Ishikawa (cell line): ENCODE measurements at regions not wholly inside any gene's neighbourhood (a gene's known extent, or its start where the extent isn't known, plus 50 kb on each side); places are given as distances from the start of the nearest gene placed in this dataset.

Source experiments
- CEBPB ChIP-seq: IDR thresholded peaks from 2 replicates; pipeline ENCODE4 v1.6.1; 2012
- CREB1 ChIP-seq: IDR thresholded peaks from 2 replicates; pipeline ENCODE4 v1.6.1; 2012; ENCODE audit warnings: low read depth
- EGR1 ChIP-seq: IDR thresholded peaks from 2 replicates; pipeline ENCODE4 v1.6.1; 2012
- EP300 ChIP-seq: IDR thresholded peaks from 2 replicates; pipeline ENCODE4 v1.6.1; 2012; ENCODE audit warnings: borderline replicate concordance
- FOXM1 ChIP-seq: IDR thresholded peaks from 2 replicates; pipeline ENCODE4 v1.6.1; 2012; ENCODE audit warnings: low read depth, borderline replicate concordance
- MAX ChIP-seq: IDR thresholded peaks from 2 replicates; pipeline ENCODE4 v1.6.1; 2012
- NFIC ChIP-seq: IDR thresholded peaks from 2 replicates; pipeline ENCODE4 v1.6.1; 2012
- RAD21 ChIP-seq: IDR thresholded peaks from 2 replicates; pipeline ENCODE4 v1.6.1; 2012; ENCODE audit warnings: low read depth
- REST ChIP-seq: IDR thresholded peaks from 2 replicates; pipeline ENCODE4 v1.6.1; 2012; ENCODE audit warnings: low read depth, mild to moderate bottlenecking
- TAF1 ChIP-seq: IDR thresholded peaks from 2 replicates; pipeline ENCODE4 v1.6.1; 2012; ENCODE audit warnings: low read depth, mild to moderate bottlenecking
- TCF12 ChIP-seq: IDR thresholded peaks from 2 replicates; pipeline ENCODE4 v1.6.1; 2012; ENCODE audit warnings: low read depth
- TEAD4 ChIP-seq: IDR thresholded peaks from 2 replicates; pipeline ENCODE4 v1.6.1; 2012
- USF1 ChIP-seq: IDR thresholded peaks from 2 replicates; pipeline ENCODE4 v1.6.1; 2012
- YY1 ChIP-seq: IDR thresholded peaks from 2 replicates; pipeline ENCODE4 v1.6.1; 2012; ENCODE audit warnings: low read depth
- ZBTB7A ChIP-seq: IDR thresholded peaks from 2 replicates; pipeline ENCODE4 v1.6.1; 2012; ENCODE audit warnings: low read depth

- TF ChIP-seq TEAD4 (no peak), EGR1 (no peak), NFIC (no peak), EP300 (no peak), MAX (no peak), USF1 (no peak), FOXM1 (no peak)
These were observed 388.5 kb upstream of the UBE2E3 start for GRCh38 chr2:180591947-180592346.

- no peak for TF ChIP-seq FOXM1
- TF ChIP-seq USF1, result no peak
- TF ChIP-seq TCF12, result no peak
- TF ChIP-seq NFIC, result no peak
These were observed 396.8 kb upstream of the UBE2E3 start for GRCh38 chr2:180583441-180584140.

DNA sequence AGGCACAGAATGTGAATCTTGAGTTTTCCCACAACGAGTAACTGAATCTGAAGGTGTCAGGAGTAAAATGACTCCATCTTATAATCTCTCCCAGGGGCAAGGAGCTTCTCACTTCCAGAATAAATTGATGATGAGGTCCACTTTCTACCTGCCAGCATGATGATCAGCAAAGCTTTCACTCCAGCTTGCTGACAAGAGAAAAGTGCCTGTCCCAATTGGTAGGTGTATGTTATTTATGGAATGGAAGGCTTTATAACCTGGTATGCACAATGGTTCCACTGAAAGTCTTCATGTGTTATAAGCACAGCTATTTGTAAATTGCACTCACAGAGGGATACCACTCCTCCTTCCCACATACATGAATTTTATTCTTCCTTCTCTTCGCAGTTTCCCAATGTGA is 401.0 kb upstream of the UBE2E3 start:
- TF ChIP-seq NFIC (no peak), TCF12 (no peak), YY1 (no peak), CEBPB (no peak), MAX (no peak), EP300 (no peak), FOXM1 (no peak), USF1 (no peak), EGR1 (no peak), RAD21 (no peak), ZBTB7A (no peak)

DNA sequence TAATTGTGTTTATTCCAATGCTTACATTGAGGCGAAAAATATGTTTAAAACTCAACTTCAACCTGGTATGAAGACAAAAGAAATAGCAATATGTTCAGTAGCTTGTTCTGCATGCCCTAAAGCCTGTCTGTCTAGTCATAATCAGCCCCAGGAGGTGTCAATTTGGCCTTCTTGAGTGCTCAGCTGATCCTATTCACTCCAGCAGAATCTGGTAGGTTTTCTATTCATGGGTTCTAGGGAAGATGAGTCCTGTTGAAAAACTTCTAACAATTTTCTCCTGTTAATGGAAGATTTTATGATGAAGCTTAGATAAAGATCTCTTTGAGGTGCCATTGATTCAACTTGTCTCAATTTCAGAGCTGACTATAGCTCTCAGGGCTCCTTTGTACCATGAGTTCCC is 402.0 kb upstream of the UBE2E3 start:
- TF ChIP-seq TEAD4 (no peak), TAF1 (no peak), MAX (no peak), NFIC (no peak), ZBTB7A (no peak), TCF12 (no peak), FOXM1 (no peak), REST (no peak), RAD21 (no peak), EP300 (no peak), EGR1 (no peak), CEBPB (no peak), YY1 (no peak), USF1 (no peak), CREB1 (no peak)

DNA sequence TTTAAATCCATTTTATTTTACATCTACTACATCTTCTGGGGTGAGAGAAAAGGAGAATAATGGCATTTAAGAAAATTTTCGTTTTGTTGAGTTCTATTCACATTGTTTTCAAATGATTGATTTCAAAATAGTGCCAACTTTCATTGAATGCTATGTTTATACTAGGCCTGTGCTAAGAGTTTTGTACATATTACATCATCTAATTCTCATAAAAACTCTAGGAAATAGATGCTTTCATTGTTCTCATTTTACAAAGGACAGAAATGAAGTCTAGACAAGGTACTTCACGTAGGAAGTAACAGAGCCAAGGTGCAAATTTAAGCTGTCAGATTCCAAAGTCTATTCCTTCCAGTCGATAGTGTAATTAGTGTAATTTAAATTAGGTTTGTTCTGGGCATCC is 402.8 kb upstream of the UBE2E3 start:
- TF ChIP-seq CREB1, result no peak
- TF ChIP-seq MAX, result no peak
- TF ChIP-seq USF1, result no peak
- TF ChIP-seq ZBTB7A, result no peak
- TF ChIP-seq TEAD4, result no peak
- no peak for TF ChIP-seq EGR1
- no peak for TF ChIP-seq FOXM1
- TF ChIP-seq CEBPB, result no peak
- no peak for TF ChIP-seq YY1
- TF ChIP-seq EP300, result no peak
- no peak for TF ChIP-seq TCF12
- no peak for TF ChIP-seq NFIC

DNA sequence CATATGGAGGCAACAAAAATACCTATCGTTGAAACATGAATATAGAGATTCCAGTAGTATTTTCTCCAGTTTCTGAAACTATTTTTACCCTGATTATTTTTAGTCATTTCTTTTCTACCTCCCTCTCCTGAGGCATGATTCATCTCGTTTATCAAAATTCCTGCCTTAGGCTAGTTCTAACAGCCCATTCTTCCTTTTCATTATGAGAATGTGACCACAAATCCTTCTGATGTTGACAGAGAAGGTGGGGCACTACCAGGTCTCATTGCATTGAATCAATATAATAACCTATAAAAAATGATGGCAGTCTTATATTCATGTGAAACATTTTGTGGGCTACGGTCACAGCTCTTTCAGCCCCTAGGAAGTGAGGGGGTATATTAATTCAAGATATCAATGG is 406.5 kb upstream of the UBE2E3 start:
- TF ChIP-seq CEBPB, result no peak
- TF ChIP-seq FOXM1, result no peak
- TF ChIP-seq TEAD4, result no peak
- TF ChIP-seq TAF1, result no peak
- TF ChIP-seq ZBTB7A, result no peak
- TF ChIP-seq YY1, result no peak
- no peak for TF ChIP-seq EGR1
- no peak for TF ChIP-seq TCF12
- TF ChIP-seq USF1, result no peak
- no peak for TF ChIP-seq RAD21
- TF ChIP-seq CREB1, result no peak
- TF ChIP-seq NFIC, result no peak
- TF ChIP-seq MAX, result no peak
- TF ChIP-seq REST, result no peak
- TF ChIP-seq EP300, result no peak
